ENCODE measurements at regions not wholly inside any gene's neighbourhood (a gene's known extent, or its start where the extent isn't known, plus 50 kb on each side); places are given as distances from the start of the nearest gene placed in this dataset.

GRCh38 chr3:139226731-139227130, 117.1 kb upstream of the MRPS22 start:
- Histone ChIP-seq H3K79me1 (ENCODE audit: insufficient read depth, low read depth, low read length, poor library complexity, severe bottlenecking) (no peaks in the 10 kb centered on the region), H4K8ac (replicated peaks; ENCODE audit: insufficient read length, low read depth, low read length) (no peak overlapping the region), H4K5ac (ENCODE audit: insufficient read length, low read depth, low read length) (no peak overlapping the region), H3K4me2 (ENCODE audit: insufficient read depth, insufficient read length, low read length) (no peak overlapping the region), H3K14ac (ENCODE audit: insufficient read depth, low read length) (no peak overlapping the region), H2BK12ac (ENCODE audit: insufficient read length, low read depth, low read length) (no peak overlapping the region), H2AFZ (ENCODE audit: low read length) (no peak overlapping the region), H3K4ac (ENCODE audit: low read depth, low read length) (no peak overlapping the region), H2AK5ac (ENCODE audit: insufficient read length, low read length) (no peak overlapping the region), H3K79me2 (ENCODE audit: insufficient read depth, low read length) (no peaks in the 10 kb centered on the region), H2BK120ac (ENCODE audit: low read depth, low read length, poor library complexity, severe bottlenecking) (no peak overlapping the region), H3K9me3 (ENCODE audit: control insufficient read depth, low read depth, low read length) (no peaks in the 10 kb centered on the region), H3K23me2 (ENCODE audit: insufficient read length, low read depth, low read length, poor library complexity, severe bottlenecking) (no peaks in the 10 kb centered on the region), H4K91ac (ENCODE audit: insufficient read length, low read depth, low read length) (no peak overlapping the region), H4K20me1 (ENCODE audit: control insufficient read depth, insufficient read depth, insufficient read length) (no peaks in the 10 kb centered on the region), H3K56ac (ENCODE audit: insufficient read length, low read depth, low read length) (no peak overlapping the region), H2BK15ac (ENCODE audit: low read depth, low read length) (no peak overlapping the region), H2BK20ac (ENCODE audit: low read depth, low read length, poor library complexity, severe bottlenecking) (no peak overlapping the region), H3K4me1 (ENCODE audit: insufficient read depth, low read length) (no peaks in the 10 kb centered on the region), H3T11ph (ENCODE audit: low read length) (no peak overlapping the region), H3K9ac (ENCODE audit: extremely low read depth, insufficient read length, low read length) (no peak overlapping the region), H3K27me3 (ENCODE audit: insufficient read depth, low read length) (no peaks in the 10 kb centered on the region), H2BK5ac (ENCODE audit: insufficient read length, low read length) (no peak overlapping the region), H3K23ac (ENCODE audit: insufficient read length, low read depth, low read length) (no peak overlapping the region), H3K27ac (ENCODE audit: insufficient read length, low read depth, low read length) (no peak overlapping the region), H3K18ac (ENCODE audit: insufficient read length, low read depth, low read length) (no peak overlapping the region)
- WGBS (ENCODE audit: extremely low coverage, insufficient read length, low lambda C conversion rate), result no CpG with 5 or more reads among the region's 3 CpGs
- Mint-ChIP-seq H3K4me1 (0 out of 4 replicates have a peak, but pooled peaks cover 0 to 3% of the 10 kb centered on the region in 2 experiments), H3K9me3 (no peaks in the 10 kb centered on the region), H3K36me3 (ENCODE audit: insufficient read depth in 1 of 3, low read depth in 3 of 3) (no peaks in the 10 kb centered on the region), H3K4me3 (no peak overlapping the region), H3K27ac (no peak overlapping the region), H3K27me3 (ENCODE audit: low read depth) (peaks cover 40% of the 10 kb centered on the region)
- TF ChIP-seq CTCF (conservative IDR thresholded peaks at IDR 0.05), result no peak
- DNase-seq, result no peak
